SH-SY5Y (cell line): ENCODE measurements at regions not wholly inside any gene's neighbourhood (a gene's known extent, or its start where the extent isn't known, plus 50 kb on each side); places are given as distances from the start of the nearest gene placed in this dataset.

Source experiments
- GATA2 ChIP-seq: IDR thresholded peaks from 2 replicates; pipeline ENCODE4 v1.6.1; 2011; ENCODE audit warnings: mild to moderate bottlenecking, low read depth, low read length
- GATA3 ChIP-seq: IDR thresholded peaks from 2 replicates; pipeline ENCODE4 v1.6.1; 2011; ENCODE audit warnings: low read depth, mild to moderate bottlenecking, low read length, moderate library complexity

GRCh38 chr2:145930318-145930717, 1410.4 kb upstream of the ZEB2 start:
- no peak for TF ChIP-seq GATA3
- no peak for TF ChIP-seq GATA2

GRCh38 chr2:145927131-145927950, 1407.4 kb upstream of the ZEB2 start:
- TF ChIP-seq GATA3 (no peak), GATA2 (no peak)

- TF ChIP-seq GATA2 (no peak), GATA3 (no peak)
Measured at GRCh38 chr2:145925591-145925990, 1405.7 kb upstream of the ZEB2 start.

- TF ChIP-seq GATA3: no peak
- TF ChIP-seq GATA2: no peak
Measured at GRCh38 chr2:145919477-145919876, 1399.6 kb upstream of the ZEB2 start.

- TF ChIP-seq GATA3 (no peak), GATA2 (no peak)
Measured at GRCh38 chr2:145918951-145919350, 1399.0 kb upstream of the ZEB2 start.

GRCh38 chr2:145916799-145917198, 1396.9 kb upstream of the ZEB2 start:
- TF ChIP-seq GATA3 (no peak), GATA2 (no peak)

- TF ChIP-seq GATA3 (no peak), GATA2 (no peak)
Measured at GRCh38 chr2:145914716-145915115, 1394.8 kb upstream of the ZEB2 start.

GRCh38 chr2:145910416-145910815, 1390.5 kb upstream of the ZEB2 start:
- TF ChIP-seq GATA2: no peak
- TF ChIP-seq GATA3: no peak

- no peak for TF ChIP-seq GATA2
- no peak for TF ChIP-seq GATA3
Measured at GRCh38 chr2:145909766-145910165, 1389.8 kb upstream of the ZEB2 start.

GRCh38 chr2:145909175-145909755, 1389.3 kb upstream of the ZEB2 start:
- TF ChIP-seq GATA3: no peak
- TF ChIP-seq GATA2: no peak

GRCh38 chr2:145906354-145906753, 1386.4 kb upstream of the ZEB2 start:
- TF ChIP-seq GATA2: no peak

GRCh38 chr2:145905371-145905770, 1385.5 kb upstream of the ZEB2 start:
- TF ChIP-seq GATA3 (no peak), GATA2 (no peak)

- no peak for TF ChIP-seq GATA3
- TF ChIP-seq GATA2: no peak
Measured at GRCh38 chr2:145897151-145897550, 1377.2 kb upstream of the ZEB2 start.

GRCh38 chr2:145887915-145888314, 1368.0 kb upstream of the ZEB2 start:
- no peak for TF ChIP-seq GATA2
- no peak for TF ChIP-seq GATA3

GRCh38 chr2:145875016-145875415, 1355.1 kb upstream of the ZEB2 start:
- TF ChIP-seq GATA3 (no peak), GATA2 (no peak)

GRCh38 chr2:145874466-145874865, 1354.5 kb upstream of the ZEB2 start:
- TF ChIP-seq GATA3 (no peak), GATA2 (no peak)
